GM21529 (cell line): ENCODE measurements at regions not wholly inside any gene's neighbourhood (a gene's known extent, or its start where the extent isn't known, plus 50 kb on each side); places are given as distances from the start of the nearest gene placed in this dataset.

Experiments used
- ATAC-seq: cut with Tn5 transposase; IDR thresholded peaks from one replicate; pipeline ENCODE4 v1.9.1; 2021; ENCODE audit not compliant: unreplicated experiment

GRCh38 chr1:29636936-29637335, 400.6 kb downstream of the PTPRU start:
- ATAC-seq = no peak

- ATAC-seq = no peak
Observed at GRCh38 chr1:29635501-29636263, 399.4 kb downstream of the PTPRU start.

GRCh38 chr1:29634746-29635335, 398.5 kb downstream of the PTPRU start:
- no peak for ATAC-seq

- ATAC-seq = no peak
Observed at GRCh38 chr1:29634324-29634723, 398.0 kb downstream of the PTPRU start.

- ATAC-seq = no peak
Observed at GRCh38 chr1:29633771-29634170, 397.4 kb downstream of the PTPRU start.

- no peak for ATAC-seq
Observed at GRCh38 chr1:29632806-29633615, 396.7 kb downstream of the PTPRU start.

GRCh38 chr1:29631836-29632805, 395.8 kb downstream of the PTPRU start:
- no peak for ATAC-seq

- ATAC-seq = no peak
Observed at GRCh38 chr1:29631361-29631760, 395.0 kb downstream of the PTPRU start.

GRCh38 chr1:29630756-29631155, 394.4 kb downstream of the PTPRU start:
- ATAC-seq = no peak

GRCh38 chr1:29629814-29630516, 393.6 kb downstream of the PTPRU start:
- no peak for ATAC-seq

GRCh38 chr1:29629401-29629800, 393.1 kb downstream of the PTPRU start:
- ATAC-seq = no peak

GRCh38 chr1:29628190-29628589, 391.9 kb downstream of the PTPRU start:
- ATAC-seq = no peak

- no peak for ATAC-seq
Observed at GRCh38 chr1:29626726-29627125, 390.4 kb downstream of the PTPRU start.

GRCh38 chr1:29626066-29626465, 389.7 kb downstream of the PTPRU start:
- ATAC-seq = no peak

GRCh38 chr1:29625084-29625420, 388.7 kb downstream of the PTPRU start:
- ATAC-seq = no peak

GRCh38 chr1:29624320-29625083, 388.2 kb downstream of the PTPRU start:
- ATAC-seq = no peak

GRCh38 chr1:29623501-29623900, 387.2 kb downstream of the PTPRU start:
- ATAC-seq = no peak

- no peak for ATAC-seq
Observed at GRCh38 chr1:29621826-29622435, 385.6 kb downstream of the PTPRU start.

GRCh38 chr1:29620631-29621030, 384.3 kb downstream of the PTPRU start:
- no peak for ATAC-seq
